ENCODE measurements at regions not wholly inside any gene's neighbourhood (a gene's known extent, or its start where the extent isn't known, plus 50 kb on each side); places are given as distances from the start of the nearest gene placed in this dataset.

DNA sequence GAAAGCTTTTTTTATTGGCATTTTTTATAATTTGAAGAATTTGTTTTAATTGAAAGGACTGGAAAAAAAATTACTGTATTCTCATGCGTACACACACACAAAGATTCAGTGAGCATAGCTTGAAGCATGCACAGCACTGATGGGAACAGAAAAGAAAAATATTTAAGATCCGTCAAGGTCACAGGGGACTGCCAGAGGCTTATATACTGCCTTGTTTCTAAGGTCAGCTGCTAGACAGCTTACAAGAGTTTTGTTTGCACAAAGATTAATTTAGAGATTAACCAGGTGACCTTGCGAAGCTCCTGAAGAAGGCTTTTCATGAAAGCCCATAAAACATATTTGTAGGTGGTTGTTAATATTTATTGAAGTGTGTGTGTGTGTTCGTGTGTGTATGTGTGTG lies 396.3 kb downstream of the TRIB2 start:
- TF ChIP-seq ARNT (IDR thresholded peaks at IDR 0.05) (no peak), SP1 (IDR thresholded peaks at IDR 0.05) (no peak), BHLHE40 (IDR thresholded peaks at IDR 0.05; ENCODE audit: borderline replicate concordance) (no peak), ELF4 (IDR thresholded peaks at IDR 0.05) (no peak), TARDBP (IDR thresholded peaks at IDR 0.05) (no peak), ZNF384 (IDR thresholded peaks at IDR 0.05) (no peak), FOXK2 (IDR thresholded peaks at IDR 0.05) (no peak), FOXM1 (IDR thresholded peaks at IDR 0.05; ENCODE audit: borderline replicate concordance) (no peak), FOXA1 (IDR thresholded peaks at IDR 0.05) (no peak), SUZ12 (IDR thresholded peaks at IDR 0.05) (no peak), PKNOX1 (IDR thresholded peaks at IDR 0.05) (no peak), HDGF (IDR thresholded peaks at IDR 0.05; ENCODE audit: borderline replicate concordance) (no peak)

All from HEK293T (cell line).